ENCODE measurements at regions not wholly inside any gene's neighbourhood (a gene's known extent, or its start where the extent isn't known, plus 50 kb on each side); places are given as distances from the start of the nearest gene placed in this dataset.

DNA sequence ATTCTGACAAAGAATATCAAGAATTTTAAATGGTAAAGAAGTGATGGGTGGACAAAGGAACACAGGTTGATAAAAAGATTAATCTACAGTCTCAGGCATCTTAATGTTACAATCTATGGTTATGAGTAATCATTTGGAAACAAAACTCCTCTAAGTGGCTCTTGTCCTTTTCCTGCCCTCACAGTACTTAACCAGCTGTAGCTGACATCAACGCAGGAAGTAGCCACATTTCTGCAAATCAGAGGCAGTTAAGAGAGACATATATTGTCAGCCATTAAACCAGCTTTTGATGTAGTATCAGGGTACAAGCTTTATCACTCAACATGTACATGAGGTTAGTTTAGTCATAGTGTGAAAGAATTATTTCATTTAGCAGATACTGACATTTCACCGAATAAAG is 244.6 kb downstream of the NR4A2 start:
- H4K20me1 ChIP-seq (ENCODE audit: insufficient read depth, low read length): no peaks in the 10 kb centered on the region

DNA sequence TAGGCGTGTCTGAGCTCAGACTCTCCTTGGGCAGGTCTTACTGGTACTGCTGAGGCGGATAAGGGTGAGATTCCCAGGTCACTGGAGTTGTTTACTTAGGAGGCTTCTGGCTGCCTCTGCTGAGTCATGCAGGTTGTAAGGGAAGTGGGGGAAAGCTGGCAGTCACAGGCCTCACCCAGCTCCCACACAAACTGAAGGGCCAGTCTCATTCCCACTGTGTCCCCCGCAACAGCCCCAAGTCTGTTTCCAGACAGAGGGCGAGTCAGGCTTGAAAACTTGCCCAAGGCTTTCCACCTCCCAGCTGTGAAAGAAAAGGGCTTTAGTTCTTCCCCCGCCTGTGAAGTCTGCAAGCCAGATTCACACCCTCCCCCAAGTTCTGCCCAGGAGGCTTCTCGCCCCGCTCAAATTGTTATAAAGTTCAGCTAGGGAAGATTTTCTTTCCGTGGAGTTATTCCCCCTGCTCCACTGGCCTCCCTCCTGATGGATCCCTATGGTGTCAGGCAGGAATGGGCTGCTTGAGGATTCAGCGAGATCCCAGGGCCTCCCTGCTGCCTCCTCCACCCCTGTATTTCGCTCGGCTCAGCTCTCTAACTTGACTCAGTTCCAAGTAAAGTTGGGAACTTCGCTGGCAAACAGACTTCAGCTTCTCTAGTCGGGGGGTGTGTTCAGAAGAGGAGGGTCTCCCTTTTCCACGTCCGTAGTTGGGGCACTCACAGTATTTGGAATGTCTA is 248.6 kb downstream of the NR4A2 start:
- Histone ChIP-seq H2AFZ (ENCODE audit: low read length) (no peak overlapping the region), H3K9me3 (ENCODE audit: low read length) (no peaks in the 10 kb centered on the region), H3K4me3 (ENCODE audit: low read depth, low read length, poor library complexity, severe bottlenecking) (no peak overlapping the region), H3K79me2 (ENCODE audit: insufficient read depth, low read depth, low read length) (no peaks in the 10 kb centered on the region), H3K36me3 (ENCODE audit: insufficient read depth, low read length) (no peaks in the 10 kb centered on the region), H3K9me2 (ENCODE audit: insufficient read depth, low read length) (no peaks in the 10 kb centered on the region), H3K27ac (ENCODE audit: low read depth, low read length, poor library complexity, severe bottlenecking) (no peak overlapping the region), H3K4me2 (ENCODE audit: low read length) (no peak overlapping the region), H4K20me1 (ENCODE audit: insufficient read depth, low read length) (no peaks in the 10 kb centered on the region), H3K4me1 (ENCODE audit: insufficient read depth, low read length, poor library complexity, severe bottlenecking) (no peaks in the 10 kb centered on the region)
- ChIA-PET POLR2A (no interaction called here), CTCF (ENCODE audit: unreplicated experiment) (no interaction called here)
- no peak for DNase-seq (ENCODE audit: low spot score)
- TF ChIP-seq, protein P1, sequence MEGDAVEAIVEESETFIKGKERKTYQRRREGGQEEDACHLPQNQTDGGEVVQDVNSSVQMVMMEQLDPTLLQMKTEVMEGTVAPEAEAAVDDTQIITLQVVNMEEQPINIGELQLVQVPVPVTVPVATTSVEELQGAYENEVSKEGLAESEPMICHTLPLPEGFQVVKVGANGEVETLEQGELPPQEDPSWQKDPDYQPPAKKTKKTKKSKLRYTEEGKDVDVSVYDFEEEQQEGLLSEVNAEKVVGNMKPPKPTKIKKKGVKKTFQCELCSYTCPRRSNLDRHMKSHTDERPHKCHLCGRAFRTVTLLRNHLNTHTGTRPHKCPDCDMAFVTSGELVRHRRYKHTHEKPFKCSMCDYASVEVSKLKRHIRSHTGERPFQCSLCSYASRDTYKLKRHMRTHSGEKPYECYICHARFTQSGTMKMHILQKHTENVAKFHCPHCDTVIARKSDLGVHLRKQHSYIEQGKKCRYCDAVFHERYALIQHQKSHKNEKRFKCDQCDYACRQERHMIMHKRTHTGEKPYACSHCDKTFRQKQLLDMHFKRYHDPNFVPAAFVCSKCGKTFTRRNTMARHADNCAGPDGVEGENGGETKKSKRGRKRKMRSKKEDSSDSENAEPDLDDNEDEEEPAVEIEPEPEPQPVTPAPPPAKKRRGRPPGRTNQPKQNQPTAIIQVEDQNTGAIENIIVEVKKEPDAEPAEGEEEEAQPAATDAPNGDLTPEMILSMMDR (conservative IDR thresholded peaks at IDR 0.05; ENCODE audit: low read length): no peak
- TF ChIP-seq EZH2phosphoT487 (IDR thresholded peaks at IDR 0.05; ENCODE audit: borderline replicate concordance, low read depth, low read length): no peak
- intact Hi-C loops (cut with micrococcal nuclease; ENCODE audit: unreplicated experiment): no loop called here
- no TSS peak for BruUV-seq (replicated peaks)

More for the DNA sequence above, 244.6 kb downstream of the NR4A2 start:
- POLR2A ChIA-PET: interaction anchor here (1.2 to 1.3 kb wide), 2 partner anchors 12 to 230 kb away, joined by 3 to 8 read pairs; no protein-coding TSS in a partner anchor
- Histone ChIP-seq H2AFZ (ENCODE audit: low read length) (no peak overlapping the region), H3K4me1 (ENCODE audit: insufficient read depth, low read length, poor library complexity, severe bottlenecking) (no peaks in the 10 kb centered on the region), H3K36me3 (ENCODE audit: insufficient read depth, low read length) (no peaks in the 10 kb centered on the region), H3K79me2 (ENCODE audit: insufficient read depth, low read depth, low read length) (no peaks in the 10 kb centered on the region), H3K9me2 (ENCODE audit: insufficient read depth, low read length) (no peaks in the 10 kb centered on the region), H3K9me3 (ENCODE audit: low read length) (no peaks in the 10 kb centered on the region), H3K27ac (ENCODE audit: low read depth, low read length, poor library complexity, severe bottlenecking) (no peak overlapping the region), H3K4me3 (ENCODE audit: low read depth, low read length, poor library complexity, severe bottlenecking) (no peak overlapping the region), H3K4me2 (ENCODE audit: low read length) (no peak overlapping the region)
- no peak for DNase-seq (ENCODE audit: low spot score)
- CTCF ChIA-PET (ENCODE audit: unreplicated experiment): no interaction called here
- intact Hi-C loops (cut with micrococcal nuclease; ENCODE audit: unreplicated experiment): no loop called here
- BruUV-seq (replicated peaks): no TSS peak
- TF ChIP-seq EZH2phosphoT487 (IDR thresholded peaks at IDR 0.05; ENCODE audit: borderline replicate concordance, low read depth, low read length): no peak
- TF ChIP-seq, protein P1 (conservative IDR thresholded peaks at IDR 0.05; ENCODE audit: low read length): no peak

DNA sequence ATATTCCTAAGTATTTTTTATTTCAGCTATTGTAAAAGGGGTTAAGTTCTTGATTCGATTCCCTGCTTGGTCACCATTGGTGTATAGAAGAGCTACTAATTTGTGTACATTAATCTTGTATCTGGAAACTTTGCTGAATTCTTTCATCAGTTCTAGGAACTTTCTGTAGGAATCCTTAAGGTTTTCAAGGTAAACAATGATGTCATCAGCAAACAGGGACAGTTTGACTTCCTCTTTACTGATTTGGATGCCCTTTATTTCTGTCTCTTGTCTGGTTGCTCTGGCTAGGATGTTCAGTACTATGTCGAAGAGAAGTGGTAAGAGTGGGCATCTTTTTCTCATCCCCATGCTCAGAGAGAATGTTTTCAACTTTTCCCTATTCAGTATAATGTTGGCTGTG is 252.7 kb downstream of the NR4A2 start:
- TF ChIP-seq EZH2phosphoT487 (IDR thresholded peaks at IDR 0.05; ENCODE audit: borderline replicate concordance, low read depth, low read length): no peak
- TF ChIP-seq, protein P1 (conservative IDR thresholded peaks at IDR 0.05; ENCODE audit: low read length): no peak
- no peaks in the 10 kb centered on the region for H3K9me3 ChIP-seq (ENCODE audit: low read length)
- H3K4me1 ChIP-seq (ENCODE audit: insufficient read depth, low read length, poor library complexity, severe bottlenecking): no peaks in the 10 kb centered on the region
- DNase-seq (ENCODE audit: low spot score): no peak
- no peak overlapping the region for H2AFZ ChIP-seq (ENCODE audit: low read length)
- no peaks in the 10 kb centered on the region for H4K20me1 ChIP-seq (ENCODE audit: insufficient read depth, low read length)
- H3K36me3 ChIP-seq (ENCODE audit: insufficient read depth, low read length): no peaks in the 10 kb centered on the region
- POLR2A ChIA-PET: no interaction called here
- intact Hi-C loops (cut with micrococcal nuclease; ENCODE audit: unreplicated experiment): no loop called here
- no TSS peak for BruUV-seq (replicated peaks)
- H3K79me2 ChIP-seq (ENCODE audit: insufficient read depth, low read depth, low read length): no peaks in the 10 kb centered on the region
- CTCF ChIA-PET (ENCODE audit: unreplicated experiment): no interaction called here
- no peak overlapping the region for H3K4me2 ChIP-seq (ENCODE audit: low read length)
- H3K4me3 ChIP-seq (ENCODE audit: low read depth, low read length, poor library complexity, severe bottlenecking): no peak overlapping the region
- no peaks in the 10 kb centered on the region for H3K9me2 ChIP-seq (ENCODE audit: insufficient read depth, low read length)
- H3K27ac ChIP-seq (ENCODE audit: low read depth, low read length, poor library complexity, severe bottlenecking): no peak overlapping the region
